Stimulated activated CD4-positive, alpha-beta T cell treated with anti-CD3 and anti-CD28 coated beads, Interleukin-12 subunit alpha, Interleukin-12 subunit beta, amount 100 ng/mL, for 24 hours (primary cell): ENCODE measurements at regions not wholly inside any gene's neighbourhood (a gene's known extent, or its start where the extent isn't known, plus 50 kb on each side); places are given as distances from the start of the nearest gene placed in this dataset.

ENCODE experiments used
- DNase-seq, 2 experiments: peaks; one replicate each; pipeline ENCODE4 v3.0.0-alpha.2; 2020; ENCODE audit warnings: low read depth in 2 of 2

DNA sequence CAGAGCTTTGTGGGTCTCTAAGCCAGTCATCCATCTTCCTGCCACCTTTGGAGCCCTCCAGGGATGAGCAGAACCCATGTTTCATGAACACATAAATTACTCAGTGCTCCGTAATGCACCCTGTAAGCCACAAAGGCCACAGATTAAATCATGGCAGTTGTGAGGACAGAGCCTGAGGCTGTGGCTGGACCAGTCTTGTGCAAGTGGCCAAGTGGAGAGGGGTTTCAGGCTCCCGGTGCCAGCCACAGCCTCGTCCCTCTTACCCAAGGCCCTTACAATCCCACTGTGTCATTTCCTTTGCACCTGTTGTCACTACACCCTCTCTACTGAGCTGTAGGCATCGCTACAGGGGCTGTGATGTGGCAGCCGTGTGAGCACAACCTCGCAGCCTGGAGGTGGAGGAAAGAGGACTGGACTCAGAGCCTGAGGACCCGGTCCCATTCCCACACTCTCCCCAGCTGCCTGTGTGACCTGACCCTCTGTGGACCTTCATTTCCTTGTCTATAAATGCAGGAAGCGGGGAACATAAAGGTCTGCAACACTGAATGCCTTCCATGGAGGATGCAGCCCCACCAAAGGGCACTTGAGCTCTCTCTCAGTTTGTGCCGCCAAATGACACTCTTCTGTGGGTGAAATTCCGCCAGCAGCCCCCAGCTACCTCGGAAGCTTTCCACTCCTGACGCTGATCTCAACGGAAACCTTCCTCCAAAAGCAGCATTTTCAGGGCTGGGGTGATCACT lies 792.0 kb downstream of the UQCRFS1 start:
- DNase-seq, result no peak

DNA sequence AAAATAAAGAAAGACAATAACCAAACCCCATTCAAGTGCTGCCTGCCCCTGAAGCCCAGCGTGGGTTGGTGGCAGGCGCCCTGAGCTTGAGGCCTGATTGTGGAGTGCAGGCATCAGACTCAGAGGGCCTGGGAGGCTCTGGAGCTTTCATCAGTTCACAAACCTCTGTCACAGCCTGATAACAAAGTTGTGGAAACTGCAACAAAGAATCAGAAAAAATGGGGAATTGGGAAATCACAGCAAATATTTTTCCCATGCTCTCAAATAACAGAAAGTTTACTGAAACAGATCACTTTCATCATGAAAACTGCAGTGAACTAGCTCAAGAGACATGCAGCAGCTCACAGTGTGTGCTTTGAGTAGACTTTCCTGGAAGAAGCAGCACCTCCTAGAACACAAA lies 793.6 kb downstream of the UQCRFS1 start:
- DNase-seq, result no peak

- DNase-seq, result no peak
Observed at GRCh38 chr19:28417361-28417760, 795.6 kb downstream of the UQCRFS1 start.

GRCh38 chr19:28416245-28416644 lies 796.7 kb downstream of the UQCRFS1 start:
- DNase-seq, result no peak

- no peak for DNase-seq
Observed at GRCh38 chr19:28414748-28415147, 798.2 kb downstream of the UQCRFS1 start.

DNA sequence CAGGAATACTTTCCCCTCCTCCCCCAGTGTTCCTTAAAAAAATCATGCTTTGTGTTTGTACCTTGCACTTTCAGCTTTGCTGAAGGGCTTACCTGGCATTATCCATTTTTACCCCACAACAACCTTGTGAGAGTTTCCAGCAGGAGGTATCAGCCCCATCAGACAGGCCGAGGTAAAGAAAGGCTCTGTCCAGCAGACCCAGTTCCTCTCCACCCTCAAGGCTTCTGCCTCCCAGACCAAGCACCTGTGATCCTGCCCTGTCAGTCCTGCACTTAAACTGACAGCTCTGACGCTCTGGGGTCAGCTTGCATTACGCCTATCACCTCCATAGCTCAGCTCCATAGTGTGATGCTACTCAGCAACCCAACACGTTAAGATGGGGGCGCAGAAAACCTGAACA lies 803.1 kb downstream of the UQCRFS1 start:
- DNase-seq, result no peak

DNA sequence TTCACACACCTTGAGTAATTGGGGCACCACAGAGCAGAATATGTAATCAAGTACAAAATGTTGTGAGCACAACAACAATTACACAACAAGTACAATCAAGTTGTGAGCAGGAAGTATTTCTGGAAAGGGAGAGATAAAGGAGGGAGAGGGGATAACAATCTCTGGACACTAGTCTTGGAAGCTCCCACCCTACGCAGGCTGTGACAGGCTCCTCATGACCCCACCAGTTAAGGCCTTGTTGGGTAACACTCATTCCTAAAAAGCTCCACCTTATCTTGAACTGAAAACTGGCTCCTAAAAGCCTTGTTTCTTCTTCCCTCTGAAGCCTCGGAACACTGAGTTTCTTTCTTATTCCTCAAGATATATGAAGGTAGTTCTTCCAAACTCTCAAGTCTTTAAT lies 806.0 kb downstream of the UQCRFS1 start:
- DNase-seq, result no peak

DNA sequence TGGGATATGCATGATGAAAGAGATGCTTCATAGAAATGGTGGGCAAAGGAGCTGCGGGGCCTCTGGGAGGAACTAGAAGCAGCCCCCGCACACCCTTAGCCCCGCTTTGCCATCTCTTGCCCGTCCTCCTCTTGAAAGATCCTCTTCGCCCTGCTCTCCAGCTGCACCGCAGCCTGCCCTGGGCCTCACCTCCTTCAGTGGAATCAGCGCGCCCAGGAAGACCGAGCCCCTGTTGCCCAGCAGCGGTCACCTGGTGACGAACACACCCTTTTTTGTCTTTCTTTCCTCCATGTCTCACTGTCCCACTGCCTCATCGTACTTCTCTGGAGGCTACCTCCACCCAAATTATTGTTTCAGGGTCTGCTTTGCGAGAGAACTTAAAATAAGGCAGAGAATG lies 807.6 kb downstream of the UQCRFS1 start:
- DNase-seq, result no peak

DNA sequence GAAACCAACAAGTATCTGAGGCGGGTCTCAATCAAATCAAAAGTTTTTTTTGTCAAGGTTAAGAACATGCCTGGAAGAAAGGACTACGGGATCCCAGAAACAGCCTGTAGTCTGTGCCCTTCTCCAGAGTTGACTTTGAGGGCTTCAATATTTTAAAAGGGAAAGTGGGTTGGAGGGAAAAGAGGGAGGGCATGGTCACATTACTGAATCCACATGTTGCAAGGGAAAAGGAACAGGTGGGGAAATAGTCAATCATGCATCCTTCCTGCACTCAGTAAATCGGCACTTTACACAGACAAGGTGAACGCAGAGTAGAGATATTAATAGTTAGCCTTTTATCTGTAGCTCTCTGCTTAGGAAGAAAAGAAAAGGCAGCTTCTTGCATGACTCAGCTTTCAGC lies 808.5 kb downstream of the UQCRFS1 start:
- no peak for DNase-seq

DNA sequence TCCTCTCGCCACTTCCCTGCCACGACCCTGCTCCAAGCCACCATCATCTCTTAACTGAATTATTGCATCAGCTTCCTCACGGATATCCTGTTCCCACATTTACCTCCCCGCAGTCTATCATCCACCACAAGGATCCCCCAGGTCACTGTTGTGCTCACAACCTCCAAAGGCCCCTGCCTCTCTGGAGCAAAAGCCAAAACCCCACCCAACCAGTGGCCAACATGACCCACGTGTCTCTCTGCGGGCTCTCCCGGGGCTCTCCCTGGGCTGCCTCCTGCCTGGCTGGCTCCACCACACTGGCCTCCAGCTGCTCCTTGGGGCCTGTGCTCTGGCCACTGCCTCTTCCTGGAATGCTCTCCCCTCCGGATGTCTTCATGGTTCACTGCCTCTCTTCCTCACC lies 809.3 kb downstream of the UQCRFS1 start:
- DNase-seq, result no peak

DNA sequence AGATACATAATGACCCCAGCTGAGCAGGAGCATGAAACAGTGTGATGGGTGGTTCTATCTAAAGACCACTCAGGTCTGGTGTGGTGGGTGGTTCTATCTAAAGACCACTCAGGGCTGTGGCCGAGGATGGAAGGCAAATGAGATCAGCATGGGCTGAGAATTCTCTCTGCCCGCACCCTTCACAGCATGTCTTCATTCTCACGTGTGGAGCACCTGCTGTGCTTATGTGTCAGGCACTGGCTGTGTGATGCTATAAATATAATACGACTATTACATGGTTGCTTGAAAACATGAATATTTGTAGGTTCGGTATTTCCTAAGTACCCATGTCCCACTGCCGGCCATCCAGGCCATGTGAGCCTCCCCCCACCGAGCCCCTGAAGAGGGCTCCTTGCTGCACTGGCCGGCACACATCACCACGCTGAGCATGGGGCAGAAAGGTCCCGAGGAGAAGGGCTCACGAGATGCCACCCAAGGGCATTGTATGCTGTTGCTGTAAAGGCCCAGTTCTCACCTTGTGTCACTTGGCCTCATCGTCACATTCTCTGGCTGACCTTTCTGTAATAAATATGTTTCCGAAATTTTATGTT lies 810.2 kb downstream of the UQCRFS1 start:
- DNase-seq, result no peak

DNA sequence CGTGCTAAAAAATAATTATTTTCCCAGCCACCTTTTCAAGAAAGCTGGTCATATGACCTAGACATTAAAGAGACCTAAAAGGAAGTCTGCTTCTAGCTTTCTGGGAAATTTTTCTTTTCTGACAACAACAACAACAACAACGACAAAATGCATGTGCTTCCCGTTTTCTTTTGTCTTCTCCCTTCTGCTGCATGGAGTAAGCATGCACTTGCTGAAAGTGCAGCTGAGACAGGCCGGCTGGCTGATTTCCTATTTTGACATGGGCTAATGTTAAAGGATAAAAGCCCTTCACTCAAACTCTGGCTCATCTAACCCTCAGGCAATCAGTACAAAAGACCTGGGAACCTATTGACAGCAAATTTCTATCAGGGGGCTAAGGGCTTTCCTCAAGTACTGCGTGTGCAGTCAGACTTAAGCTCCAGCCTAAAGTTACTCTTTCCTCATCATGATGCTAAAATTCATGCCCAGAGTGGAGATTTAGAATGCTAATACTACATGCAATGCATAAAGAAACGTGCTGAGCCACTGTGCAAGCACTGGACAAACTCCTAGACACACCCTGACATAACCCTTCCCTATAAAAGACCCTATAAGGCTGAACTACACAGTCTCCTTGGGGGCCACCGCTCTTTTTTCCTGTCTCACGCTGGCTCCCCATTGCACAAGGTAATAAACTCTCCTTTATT lies 811.1 kb downstream of the UQCRFS1 start:
- no peak for DNase-seq

- no peak for DNase-seq
Observed at GRCh38 chr19:28400953-28401671, 811.8 kb downstream of the UQCRFS1 start.

DNA sequence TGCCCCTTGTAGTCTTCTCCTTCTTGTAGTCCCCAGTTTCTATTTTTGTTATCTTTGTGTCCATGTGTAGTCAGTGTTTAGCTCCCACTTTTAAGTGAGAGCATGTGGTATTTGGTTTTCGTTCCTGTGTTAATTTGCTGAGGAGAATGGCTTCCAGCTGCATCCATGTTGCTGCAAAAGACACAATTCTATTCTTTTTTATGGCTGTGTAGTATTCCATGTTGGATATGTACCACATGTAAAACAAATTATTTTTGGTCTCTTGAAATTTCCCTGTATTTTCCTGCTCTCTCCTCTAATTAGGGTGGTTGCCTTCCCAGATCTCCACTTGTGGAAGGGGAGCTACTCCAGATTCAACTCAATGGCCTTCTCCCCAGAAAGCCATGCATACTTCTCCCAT lies 813.8 kb downstream of the UQCRFS1 start:
- DNase-seq, result no peak

DNA sequence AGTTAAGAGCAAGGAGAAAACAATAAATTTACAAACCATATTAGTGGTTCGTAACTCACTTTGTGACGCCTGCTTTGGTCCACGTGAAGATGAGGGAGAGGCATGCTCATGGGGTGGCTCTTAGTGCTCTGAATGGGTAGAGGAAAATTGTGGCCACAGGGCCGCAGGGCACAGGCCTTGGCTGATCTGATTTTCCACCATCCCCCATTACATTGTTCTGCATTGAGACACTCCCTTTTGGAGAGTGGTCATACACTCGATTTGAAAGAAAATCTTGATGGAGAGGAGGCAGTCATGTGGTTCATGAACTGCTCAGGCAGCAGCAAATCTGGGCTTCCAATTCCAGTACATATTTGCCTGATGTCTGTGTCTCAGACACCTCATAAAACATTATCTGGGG lies 815.2 kb downstream of the UQCRFS1 start:
- no peak for DNase-seq

- DNase-seq, result no peak
Observed at GRCh38 chr19:28397306-28397705, 815.6 kb downstream of the UQCRFS1 start.

DNA sequence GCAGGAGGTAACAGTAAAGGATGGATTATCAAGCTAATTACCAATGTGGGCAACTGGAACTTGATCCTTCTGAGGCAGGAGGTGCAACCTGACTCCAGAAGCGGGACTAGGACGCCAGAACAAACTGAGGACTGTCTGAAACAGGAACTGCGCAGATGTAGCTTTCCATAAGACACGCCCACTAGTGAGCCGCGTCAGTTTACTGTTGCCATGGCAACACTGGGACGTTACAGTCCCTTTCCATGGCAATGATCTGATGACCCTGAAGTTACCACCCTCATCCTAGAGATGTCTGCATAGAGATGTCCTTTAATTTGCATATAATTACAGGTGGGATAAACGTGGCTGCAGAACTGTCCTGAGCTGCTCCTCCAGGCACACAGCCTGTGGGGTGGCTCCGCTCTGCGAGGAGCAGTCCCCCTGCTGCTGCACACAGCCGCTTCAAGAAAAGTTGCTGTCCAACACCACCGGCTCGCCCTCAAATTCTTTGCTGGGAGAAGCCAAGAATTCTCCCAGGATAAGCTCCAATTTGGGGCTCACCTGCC lies 816.6 kb downstream of the UQCRFS1 start:
- DNase-seq, result no peak

DNA sequence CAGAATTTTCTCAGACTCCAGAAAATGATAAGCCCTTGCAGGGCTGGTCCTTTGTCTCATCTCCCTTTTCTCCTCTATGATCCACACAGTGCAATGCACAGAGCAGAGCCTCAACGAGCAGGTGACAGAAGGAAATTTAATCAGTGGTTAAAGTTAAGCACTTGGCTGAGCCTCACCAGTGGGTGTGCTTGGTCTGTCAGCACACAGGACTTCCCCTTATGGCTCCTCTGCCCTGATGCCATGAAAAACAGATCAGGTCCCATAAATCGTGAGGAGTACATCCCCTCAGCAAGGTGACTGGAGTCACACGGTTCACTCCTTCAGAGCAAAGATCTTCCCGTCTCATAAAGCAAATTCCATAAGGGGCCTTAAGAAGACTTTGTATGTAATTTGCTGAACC lies 818.2 kb downstream of the UQCRFS1 start:
- DNase-seq, result no peak

DNA sequence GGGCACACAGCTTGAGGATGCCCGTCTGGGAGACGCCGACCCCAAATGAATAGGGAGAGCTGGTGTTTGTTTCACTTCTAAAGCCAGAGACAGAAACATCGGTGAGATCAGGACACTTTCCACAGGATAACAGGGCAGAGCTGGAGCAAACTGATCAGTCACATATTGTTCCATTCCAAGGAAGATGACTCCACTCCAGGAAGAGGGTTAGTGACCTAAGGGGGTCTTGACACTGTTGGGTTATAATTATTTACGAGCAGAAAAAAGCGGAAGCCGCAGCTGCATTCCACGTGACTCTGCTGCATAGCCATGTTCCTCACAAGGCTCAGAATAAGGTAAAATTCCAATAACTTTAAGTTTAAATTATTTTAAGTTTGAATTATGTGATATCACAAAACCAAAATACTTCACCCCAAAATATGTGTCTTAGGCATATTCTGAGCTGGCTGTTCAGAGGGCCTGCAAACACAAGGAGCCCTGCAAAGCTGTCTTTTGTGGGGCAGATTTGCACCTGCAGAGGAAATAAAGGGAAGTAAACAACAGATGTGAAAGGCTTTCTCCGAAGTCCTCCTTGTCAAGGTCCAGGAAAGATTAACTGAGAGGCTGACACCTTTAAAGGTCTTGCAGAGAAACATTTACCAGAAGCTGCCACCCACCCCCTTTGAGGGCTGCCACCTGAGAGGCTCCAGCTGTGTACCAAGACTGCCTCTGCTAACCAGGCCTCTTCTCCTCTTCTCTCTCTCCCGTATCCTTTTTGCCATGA lies 819.2 kb downstream of the UQCRFS1 start:
- DNase-seq, result no peak

GRCh38 chr19:28388988-28389387 lies 824.0 kb downstream of the UQCRFS1 start:
- DNase-seq, result no peak

GRCh38 chr19:28387507-28387906 lies 825.4 kb downstream of the UQCRFS1 start:
- no peak for DNase-seq

GRCh38 chr19:28386470-28386869 lies 826.5 kb downstream of the UQCRFS1 start:
- DNase-seq, result no peak
